SK-N-SH treated with all-trans-retinoic acid at 6 μM for 48 hours (cell line): ENCODE measurements at regions not wholly inside any gene's neighbourhood (a gene's known extent, or its start where the extent isn't known, plus 50 kb on each side); places are given as distances from the start of the nearest gene placed in this dataset.

Source experiments
- ATAC-seq: fragments of 200-7000 bp; cut with Tn5 transposase; 3 replicates; pipeline ENCODE4 v1.9.1; 2020; ENCODE audit warnings: mild to moderate bottlenecking, moderate library complexity
- ARNTL ChIP-seq: fragments of 450-650 bp; formaldehyde crosslinking; IDR thresholded peaks from 2 replicates; pipeline ENCODE4 v1.5.0; 2020; ENCODE audit warnings: low read depth, mild to moderate bottlenecking, moderate library complexity, borderline replicate concordance
- BACH2 ChIP-seq: fragments of 250-450 bp; sonication (Bioruptor Pico); IDR thresholded peaks from 2 replicates; pipeline ENCODE4 v1.9.0; 2021; ENCODE audit warnings: mild to moderate bottlenecking, borderline replicate concordance
- CSDC2 ChIP-seq: fragments of 250-450 bp; sonication (Bioruptor Pico); IDR thresholded peaks from 2 replicates; pipeline ENCODE4 v1.5.0; 2020; ENCODE audit warnings: mild to moderate bottlenecking, moderate library complexity
- ESRRG ChIP-seq: fragments of 250-450 bp; sonication (Bioruptor Pico); IDR thresholded peaks from 2 replicates; pipeline ENCODE4 v1.6.1; 2021; ENCODE audit warnings: mild to moderate bottlenecking
- GLIS3 ChIP-seq: fragments of 250-450 bp; sonication (Bioruptor Pico); IDR thresholded peaks from 2 replicates; pipeline ENCODE4 v1.5.0; 2020; ENCODE audit warnings: mild to moderate bottlenecking, moderate library complexity
- ISL1 ChIP-seq: fragments of 250-450 bp; sonication (Bioruptor Pico); IDR thresholded peaks from 2 replicates; pipeline ENCODE4 v2.1.2; 2022; ENCODE audit warnings: mild to moderate bottlenecking, moderate library complexity
- OSR1 ChIP-seq: fragments of 250-450 bp; sonication (Bioruptor Pico); IDR thresholded peaks from 2 replicates; pipeline ENCODE4 v1.8.0; 2022; ENCODE audit warnings: moderate library complexity, mild to moderate bottlenecking, inconsistent platforms
- PPARA ChIP-seq: fragments of 250-450 bp; sonication (Bioruptor Pico); IDR thresholded peaks from 2 replicates; pipeline ENCODE4 v1.5.0; 2020; ENCODE audit warnings: mild to moderate bottlenecking, borderline replicate concordance
- RARB ChIP-seq: fragments of 250-450 bp; sonication (Bioruptor Pico); IDR thresholded peaks from 2 replicates; pipeline ENCODE4 v1.8.0; 2021; ENCODE audit warnings: mild to moderate bottlenecking, moderate library complexity
- SNAI2 ChIP-seq: fragments of 250-450 bp; sonication (Bioruptor Pico); IDR thresholded peaks from 2 replicates; pipeline ENCODE4 v1.5.0; 2020; ENCODE audit warnings: mild to moderate bottlenecking, moderate library complexity
- TCF4 ChIP-seq: fragments of 250-450 bp; sonication (Bioruptor Pico); IDR thresholded peaks from 2 replicates; pipeline ENCODE4 v1.8.0; 2021; ENCODE audit warnings: mild to moderate bottlenecking, moderate library complexity, borderline replicate concordance
- TOX ChIP-seq: fragments of 250-450 bp; sonication (Bioruptor Pico); IDR thresholded peaks from 2 replicates; pipeline ENCODE4 v1.8.0; 2021; ENCODE audit warnings: mild to moderate bottlenecking, moderate library complexity, borderline replicate concordance
- ZC3H10 ChIP-seq: fragments of 250-450 bp; sonication (Bioruptor Pico); IDR thresholded peaks from 2 replicates; pipeline ENCODE4 v1.5.1; 2021; ENCODE audit warnings: mild to moderate bottlenecking, moderate library complexity
- ZFP3 ChIP-seq: fragments of 250-450 bp; sonication (Bioruptor Pico); IDR thresholded peaks from 2 replicates; pipeline ENCODE4 v1.5.0; 2020; ENCODE audit warnings: mild to moderate bottlenecking, moderate library complexity
- ZFP30 ChIP-seq: fragments of 450-650 bp; formaldehyde crosslinking; IDR thresholded peaks from 2 replicates; pipeline ENCODE4 v1.5.0; 2022; ENCODE audit warnings: mild to moderate bottlenecking, moderate library complexity
- ZNF565 ChIP-seq: fragments of 450-650 bp; formaldehyde crosslinking; conservative IDR thresholded peaks from 2 replicates; pipeline ENCODE4 v1.5.0; 2020; ENCODE audit warnings: low read depth, mild to moderate bottlenecking, moderate library complexity
- ZNF70 ChIP-seq: fragments of 450-650 bp; formaldehyde crosslinking; IDR thresholded peaks from 2 replicates; pipeline ENCODE4 v1.5.0; 2020; ENCODE audit warnings: mild to moderate bottlenecking, moderate library complexity
- ZNF8 ChIP-seq: fragments of 450-650 bp; formaldehyde crosslinking; IDR thresholded peaks from 2 replicates; pipeline ENCODE4 v1.5.0; 2020; ENCODE audit warnings: mild to moderate bottlenecking, moderate library complexity
- TF ChIP-seq, protein P1 (sequence below): fragments of 250-450 bp; sonication (Bioruptor Pico); IDR thresholded peaks from 2 replicates; pipeline ENCODE4 v1.5.1; 2021; ENCODE audit warnings: mild to moderate bottlenecking, moderate library complexity
- TF ChIP-seq, protein P2 (sequence below): fragments of 250-450 bp; sonication (Bioruptor Pico); IDR thresholded peaks from 2 replicates; pipeline ENCODE4 v1.8.0; 2020; ENCODE audit warnings: mild to moderate bottlenecking, moderate library complexity, borderline replicate concordance
- TF ChIP-seq, protein P3 (sequence below): fragments of 250-450 bp; sonication (Bioruptor Pico); IDR thresholded peaks from 2 replicates; pipeline ENCODE4 v1.5.1; 2020; ENCODE audit warnings: low read depth, mild to moderate bottlenecking, moderate library complexity
- TF ChIP-seq, protein P4 (sequence below): fragments of 250-450 bp; sonication (Bioruptor Pico); IDR thresholded peaks from 2 replicates; pipeline ENCODE4 v1.5.0; 2020; ENCODE audit warnings: mild to moderate bottlenecking, moderate library complexity
- TF ChIP-seq, protein P5 (sequence below): fragments of 250-450 bp; sonication (Bioruptor Pico); IDR thresholded peaks from 2 replicates; pipeline ENCODE4 v1.8.0; 2021; ENCODE audit warnings: low read depth, mild to moderate bottlenecking, moderate library complexity, borderline replicate concordance

DNA sequence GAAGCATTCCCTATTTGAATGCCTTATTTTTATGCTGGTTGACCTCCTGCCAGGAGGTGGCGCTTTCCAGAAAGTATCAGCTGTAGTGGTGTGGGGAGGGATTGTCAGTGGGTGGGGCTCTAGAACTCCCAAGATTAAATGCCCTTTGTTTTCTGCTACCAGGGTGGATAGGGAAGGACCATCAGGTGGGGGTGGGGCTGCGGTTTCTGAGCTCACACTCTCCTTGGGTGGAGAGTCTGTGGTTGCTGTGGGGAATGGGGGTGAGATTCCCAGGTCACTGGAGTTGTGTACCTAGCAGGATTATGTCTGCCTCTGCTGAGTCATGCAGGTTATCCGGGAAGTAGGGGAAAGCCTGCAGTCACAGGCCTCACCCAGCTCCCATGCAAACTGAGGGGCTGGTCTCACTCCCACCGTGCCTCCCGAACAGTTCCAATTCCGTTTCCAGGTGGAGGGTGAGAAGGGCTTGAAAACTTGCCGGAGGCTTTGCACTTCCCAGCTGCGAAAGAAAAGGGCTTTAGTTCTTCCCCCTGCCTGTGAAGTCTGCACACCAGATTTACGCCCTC, 68.3 kb downstream of the ALG10B start:
- no peak for ATAC-seq
- TF ChIP-seq ARNTL (CRISPR knock-in tag) (no peak), RARB (no peak), ZNF70 (CRISPR knock-in tag) (no peak), ZFP30 (CRISPR knock-in tag) (no peak)
- TF ChIP-seq, protein P1, sequence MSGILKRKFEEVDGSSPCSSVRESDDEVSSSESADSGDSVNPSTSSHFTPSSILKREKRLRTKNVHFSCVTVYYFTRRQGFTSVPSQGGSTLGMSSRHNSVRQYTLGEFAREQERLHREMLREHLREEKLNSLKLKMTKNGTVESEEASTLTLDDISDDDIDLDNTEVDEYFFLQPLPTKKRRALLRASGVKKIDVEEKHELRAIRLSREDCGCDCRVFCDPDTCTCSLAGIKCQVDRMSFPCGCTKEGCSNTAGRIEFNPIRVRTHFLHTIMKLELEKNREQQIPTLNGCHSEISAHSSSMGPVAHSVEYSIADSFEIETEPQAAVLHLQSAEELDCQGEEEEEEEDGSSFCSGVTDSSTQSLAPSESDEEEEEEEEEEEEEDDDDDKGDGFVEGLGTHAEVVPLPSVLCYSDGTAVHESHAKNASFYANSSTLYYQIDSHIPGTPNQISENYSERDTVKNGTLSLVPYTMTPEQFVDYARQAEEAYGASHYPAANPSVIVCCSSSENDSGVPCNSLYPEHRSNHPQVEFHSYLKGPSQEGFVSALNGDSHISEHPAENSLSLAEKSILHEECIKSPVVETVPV (CRISPR knock-in tag): no peak

DNA sequence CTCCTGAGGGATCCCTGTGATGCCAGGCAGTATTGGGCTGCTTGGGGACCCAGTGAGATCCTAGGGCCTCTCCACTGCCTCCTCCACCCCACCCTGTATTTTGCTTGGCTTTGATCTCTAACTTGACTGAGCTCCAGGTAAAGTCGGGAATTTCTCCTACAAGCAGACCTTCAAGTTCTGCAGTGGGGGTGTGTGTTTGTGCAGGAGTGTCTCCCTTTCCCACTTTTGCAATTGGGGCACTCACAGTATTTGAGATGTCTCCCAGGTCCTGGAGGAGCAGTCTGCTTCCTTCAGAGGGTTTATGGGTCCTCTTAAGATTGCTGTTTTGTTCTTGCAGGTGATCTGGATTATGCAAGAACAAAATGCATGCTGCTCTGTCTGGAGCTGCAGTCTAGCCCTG, 68.9 kb downstream of the ALG10B start:
- no peak for TF ChIP-seq PPARA (CRISPR knock-in tag)
- TF ChIP-seq BACH2 (CRISPR knock-in tag): no peak
- no peak for TF ChIP-seq TCF4
- no peak for TF ChIP-seq ISL1 (CRISPR knock-in tag)
- no peak for TF ChIP-seq ZFP3 (CRISPR knock-in tag)
- TF ChIP-seq ZNF565 (CRISPR knock-in tag): no peak
- TF ChIP-seq RARB: no peak
- TF ChIP-seq, protein P2, sequence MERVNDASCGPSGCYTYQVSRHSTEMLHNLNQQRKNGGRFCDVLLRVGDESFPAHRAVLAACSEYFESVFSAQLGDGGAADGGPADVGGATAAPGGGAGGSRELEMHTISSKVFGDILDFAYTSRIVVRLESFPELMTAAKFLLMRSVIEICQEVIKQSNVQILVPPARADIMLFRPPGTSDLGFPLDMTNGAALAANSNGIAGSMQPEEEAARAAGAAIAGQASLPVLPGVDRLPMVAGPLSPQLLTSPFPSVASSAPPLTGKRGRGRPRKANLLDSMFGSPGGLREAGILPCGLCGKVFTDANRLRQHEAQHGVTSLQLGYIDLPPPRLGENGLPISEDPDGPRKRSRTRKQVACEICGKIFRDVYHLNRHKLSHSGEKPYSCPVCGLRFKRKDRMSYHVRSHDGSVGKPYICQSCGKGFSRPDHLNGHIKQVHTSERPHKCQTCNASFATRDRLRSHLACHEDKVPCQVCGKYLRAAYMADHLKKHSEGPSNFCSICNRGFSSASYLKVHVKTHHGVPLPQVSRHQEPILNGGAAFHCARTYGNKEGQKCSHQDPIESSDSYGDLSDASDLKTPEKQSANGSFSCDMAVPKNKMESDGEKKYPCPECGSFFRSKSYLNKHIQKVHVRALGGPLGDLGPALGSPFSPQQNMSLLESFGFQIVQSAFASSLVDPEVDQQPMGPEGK (CRISPR knock-in tag): no peak
- TF ChIP-seq TOX: no peak
- no peak for TF ChIP-seq ZNF8 (CRISPR knock-in tag)
- TF ChIP-seq, protein P3, sequence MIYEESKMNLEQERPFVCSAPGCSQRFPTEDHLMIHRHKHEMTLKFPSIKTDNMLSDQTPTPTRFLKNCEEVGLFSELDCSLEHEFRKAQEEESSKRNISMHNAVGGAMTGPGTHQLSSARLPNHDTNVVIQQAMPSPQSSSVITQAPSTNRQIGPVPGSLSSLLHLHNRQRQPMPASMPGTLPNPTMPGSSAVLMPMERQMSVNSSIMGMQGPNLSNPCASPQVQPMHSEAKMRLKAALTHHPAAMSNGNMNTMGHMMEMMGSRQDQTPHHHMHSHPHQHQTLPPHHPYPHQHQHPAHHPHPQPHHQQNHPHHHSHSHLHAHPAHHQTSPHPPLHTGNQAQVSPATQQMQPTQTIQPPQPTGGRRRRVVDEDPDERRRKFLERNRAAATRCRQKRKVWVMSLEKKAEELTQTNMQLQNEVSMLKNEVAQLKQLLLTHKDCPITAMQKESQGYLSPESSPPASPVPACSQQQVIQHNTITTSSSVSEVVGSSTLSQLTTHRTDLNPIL (CRISPR knock-in tag): no peak
- TF ChIP-seq SNAI2 (CRISPR knock-in tag): no peak
- TF ChIP-seq, all 23 proteins: peak for 0
- no peak for ATAC-seq

DNA sequence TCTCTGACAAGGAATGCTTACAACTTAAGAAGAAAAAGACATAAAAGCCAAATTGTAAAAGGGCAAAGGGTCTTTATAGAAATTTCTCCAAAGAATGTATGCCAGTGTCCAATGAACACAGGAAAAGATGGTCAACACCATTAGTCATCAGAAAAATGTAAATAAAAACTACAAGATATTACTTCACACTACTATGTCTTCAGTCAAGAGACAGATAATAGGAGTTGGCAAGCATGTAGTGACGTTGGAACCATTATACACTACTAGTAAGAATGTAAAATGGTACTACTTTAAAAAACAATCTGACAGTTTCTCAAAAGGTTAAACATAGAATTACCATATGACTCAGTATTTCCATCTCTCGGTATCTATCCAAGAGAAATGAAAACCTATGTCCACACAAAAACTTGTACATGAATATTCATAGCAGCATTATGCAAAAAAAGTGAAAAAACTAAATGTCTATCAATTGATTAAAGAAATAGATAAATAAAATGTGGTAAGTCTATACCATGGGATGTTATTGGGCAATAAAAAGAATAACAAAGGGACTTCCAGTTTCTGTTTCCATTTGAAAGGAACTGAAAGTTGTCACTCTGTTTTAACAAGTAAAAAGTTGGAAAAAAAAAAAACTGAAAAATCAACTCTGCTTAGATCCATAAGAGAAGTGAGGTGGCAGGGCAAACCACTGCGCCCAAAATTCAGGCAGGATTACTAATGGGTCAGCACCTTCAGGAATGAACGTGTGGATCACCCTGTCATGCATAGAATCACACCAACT, 69.8 kb downstream of the ALG10B start:
- ATAC-seq: no peak
- TF ChIP-seq ZFP3 (CRISPR knock-in tag) (no peak), BACH2 (CRISPR knock-in tag) (no peak), TCF4 (no peak), CSDC2 (CRISPR knock-in tag) (no peak), ISL1 (CRISPR knock-in tag) (no peak), GLIS3 (no peak), ZNF70 (CRISPR knock-in tag) (no peak), ESRRG (no peak), ZFP30 (CRISPR knock-in tag) (no peak), PPARA (CRISPR knock-in tag) (no peak), OSR1 (CRISPR knock-in tag) (no peak), RARB (no peak), SNAI2 (CRISPR knock-in tag) (no peak), ZC3H10 (CRISPR knock-in tag) (no peak)
- TF ChIP-seq, protein P2 (CRISPR knock-in tag): no peak
- TF ChIP-seq, protein P4, sequence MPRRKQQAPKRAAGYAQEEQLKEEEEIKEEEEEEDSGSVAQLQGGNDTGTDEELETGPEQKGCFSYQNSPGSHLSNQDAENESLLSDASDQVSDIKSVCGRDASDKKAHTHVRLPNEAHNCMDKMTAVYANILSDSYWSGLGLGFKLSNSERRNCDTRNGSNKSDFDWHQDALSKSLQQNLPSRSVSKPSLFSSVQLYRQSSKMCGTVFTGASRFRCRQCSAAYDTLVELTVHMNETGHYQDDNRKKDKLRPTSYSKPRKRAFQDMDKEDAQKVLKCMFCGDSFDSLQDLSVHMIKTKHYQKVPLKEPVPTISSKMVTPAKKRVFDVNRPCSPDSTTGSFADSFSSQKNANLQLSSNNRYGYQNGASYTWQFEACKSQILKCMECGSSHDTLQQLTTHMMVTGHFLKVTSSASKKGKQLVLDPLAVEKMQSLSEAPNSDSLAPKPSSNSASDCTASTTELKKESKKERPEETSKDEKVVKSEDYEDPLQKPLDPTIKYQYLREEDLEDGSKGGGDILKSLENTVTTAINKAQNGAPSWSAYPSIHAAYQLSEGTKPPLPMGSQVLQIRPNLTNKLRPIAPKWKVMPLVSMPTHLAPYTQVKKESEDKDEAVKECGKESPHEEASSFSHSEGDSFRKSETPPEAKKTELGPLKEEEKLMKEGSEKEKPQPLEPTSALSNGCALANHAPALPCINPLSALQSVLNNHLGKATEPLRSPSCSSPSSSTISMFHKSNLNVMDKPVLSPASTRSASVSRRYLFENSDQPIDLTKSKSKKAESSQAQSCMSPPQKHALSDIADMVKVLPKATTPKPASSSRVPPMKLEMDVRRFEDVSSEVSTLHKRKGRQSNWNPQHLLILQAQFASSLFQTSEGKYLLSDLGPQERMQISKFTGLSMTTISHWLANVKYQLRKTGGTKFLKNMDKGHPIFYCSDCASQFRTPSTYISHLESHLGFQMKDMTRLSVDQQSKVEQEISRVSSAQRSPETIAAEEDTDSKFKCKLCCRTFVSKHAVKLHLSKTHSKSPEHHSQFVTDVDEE (CRISPR knock-in tag): no peak
- TF ChIP-seq, protein P5, sequence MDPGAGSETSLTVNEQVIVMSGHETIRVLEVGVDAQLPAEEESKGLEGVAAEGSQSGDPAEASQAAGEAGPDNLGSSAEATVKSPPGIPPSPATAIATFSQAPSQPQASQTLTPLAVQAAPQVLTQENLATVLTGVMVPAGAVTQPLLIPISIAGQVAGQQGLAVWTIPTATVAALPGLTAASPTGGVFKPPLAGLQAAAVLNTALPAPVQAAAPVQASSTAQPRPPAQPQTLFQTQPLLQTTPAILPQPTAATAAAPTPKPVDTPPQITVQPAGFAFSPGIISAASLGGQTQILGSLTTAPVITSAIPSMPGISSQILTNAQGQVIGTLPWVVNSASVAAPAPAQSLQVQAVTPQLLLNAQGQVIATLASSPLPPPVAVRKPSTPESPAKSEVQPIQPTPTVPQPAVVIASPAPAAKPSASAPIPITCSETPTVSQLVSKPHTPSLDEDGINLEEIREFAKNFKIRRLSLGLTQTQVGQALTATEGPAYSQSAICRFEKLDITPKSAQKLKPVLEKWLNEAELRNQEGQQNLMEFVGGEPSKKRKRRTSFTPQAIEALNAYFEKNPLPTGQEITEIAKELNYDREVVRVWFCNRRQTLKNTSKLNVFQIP (CRISPR knock-in tag): no peak
- TF ChIP-seq, protein P3 (CRISPR knock-in tag): no peak
